Hepatocyte (in vitro differentiated cells): ENCODE measurements at regions not wholly inside any gene's neighbourhood (a gene's known extent, or its start where the extent isn't known, plus 50 kb on each side); places are given as distances from the start of the nearest gene placed in this dataset.

ENCODE experiments used
- DNase-seq: peaks from one replicate; pipeline ENCODE4 v3.0.0-alpha.2; 2016; ENCODE audit warnings: low spot score
- H2AFZ ChIP-seq: fragments of 200-600 bp; sonication (generic); 2 replicates; pipeline ENCODE4 v1.6.0; 2016; ENCODE audit warnings: antibody characterized with exemption, mild to moderate bottlenecking
- H3K27ac ChIP-seq: fragments of 200-600 bp; sonication (generic); 2 replicates; pipeline ENCODE4 v1.5.1; 2016; ENCODE audit warnings: mild to moderate bottlenecking
- H3K27me3 ChIP-seq: fragments of 200-600 bp; sonication (generic); 2 replicates; pipeline ENCODE4 v1.6.1; 2016
- H3K36me3 ChIP-seq: fragments of 200-600 bp; sonication (generic); replicated peaks from 2 replicates; pipeline ENCODE4 v1.5.1; 2016; ENCODE audit warnings: low read depth; ENCODE audit not compliant: insufficient read depth
- H3K4me1 ChIP-seq: fragments of 200-600 bp; sonication (generic); 2 replicates; pipeline ENCODE4 v1.5.1; 2016; ENCODE audit warnings: mild to moderate bottlenecking, moderate library complexity; ENCODE audit not compliant: insufficient read depth
- H3K4me2 ChIP-seq: fragments of 200-600 bp; sonication (generic); 2 replicates; pipeline ENCODE4 v1.6.0; 2016
- H3K4me3 ChIP-seq: fragments of 200-600 bp; sonication (generic); 2 replicates; pipeline ENCODE4 v1.5.1; 2016; ENCODE audit warnings: mild to moderate bottlenecking
- H3K79me2 ChIP-seq: fragments of 200-600 bp; sonication (generic); 2 replicates; pipeline ENCODE4 v1.6.0; 2017; ENCODE audit warnings: mild to moderate bottlenecking
- H3K9me2 ChIP-seq: fragments of 200-600 bp; sonication (generic); replicated peaks from 2 replicates; pipeline ENCODE4 v1.6.0; 2017; ENCODE audit warnings: mild to moderate bottlenecking; ENCODE audit not compliant: insufficient read depth
- H3K9me3 ChIP-seq: fragments of 200-600 bp; sonication (generic); 2 replicates; pipeline ENCODE4 v1.5.1; 2016; ENCODE audit warnings: low read depth, mild to moderate bottlenecking
- H4K20me1 ChIP-seq: fragments of 200-600 bp; sonication (generic); 2 replicates; pipeline ENCODE4 v1.6.0; 2016; ENCODE audit warnings: mild to moderate bottlenecking; ENCODE audit not compliant: insufficient read depth, poor library complexity, severe bottlenecking
- CTCF ChIP-seq: fragments of 200-600 bp; sonication (generic); IDR thresholded peaks from 2 replicates; pipeline ENCODE4 v1.5.1; 2016; ENCODE audit warnings: antibody characterized with exemption, mild to moderate bottlenecking; ENCODE audit not compliant: poor library complexity
- EZH2 ChIP-seq: fragments of 200-600 bp; sonication (generic); IDR thresholded peaks from 2 replicates; pipeline ENCODE4 v1.6.1; 2016; ENCODE audit warnings: antibody characterized with exemption, mild to moderate bottlenecking, borderline replicate concordance
- EZH2phosphoT487 ChIP-seq: fragments of 200-600 bp; sonication (generic); IDR thresholded peaks from one replicate; pipeline ENCODE4 v1.6.1; 2018; ENCODE audit warnings: antibody characterized with exemption, mild to moderate bottlenecking, low read depth, moderate library complexity; ENCODE audit not compliant: unreplicated experiment, severe bottlenecking
- WGBS: methylation state at CpG from one replicate; pipeline ENCODE4 v1.1.6; 2016; ENCODE audit warnings: low lambda C conversion rate; ENCODE audit errors: missing lambda C conversion rate; 5-methylcytosine and 5-hydroxymethylcytosine counted together

GRCh38 chr7:42527004-42527403 lies 290.0 kb upstream of the GLI3 start:
- no peaks in the 10 kb centered on the region for H3K79me2 ChIP-seq
- H3K27me3 ChIP-seq = no peaks in the 10 kb centered on the region
- no peak overlapping the region for H3K27ac ChIP-seq
- peak; percentile 6 for DNase-seq
- H4K20me1 ChIP-seq = no peaks in the 10 kb centered on the region
- no peaks in the 10 kb centered on the region for H3K9me3 ChIP-seq
- H3K9me2 ChIP-seq = no peaks in the 10 kb centered on the region
- 58% methylated on average over 2 of the region's 2 CpGs for WGBS
- TF ChIP-seq EZH2phosphoT487 = no peak
- no peak for TF ChIP-seq EZH2
- TF ChIP-seq CTCF = no peak
- no peaks in the 10 kb centered on the region for H3K4me1 ChIP-seq
- H3K36me3 ChIP-seq = no peaks in the 10 kb centered on the region
- no peak overlapping the region for H3K4me2 ChIP-seq
- H2AFZ ChIP-seq = no peak overlapping the region
- no peak overlapping the region for H3K4me3 ChIP-seq

- no peaks in the 10 kb centered on the region for H3K27me3 ChIP-seq
- H3K9me3 ChIP-seq = no peaks in the 10 kb centered on the region
- H3K4me3 ChIP-seq = no peak overlapping the region
- peak overlapping the region; percentile 58 for H3K4me2 ChIP-seq
- no peaks in the 10 kb centered on the region for H3K9me2 ChIP-seq
- no peaks in the 10 kb centered on the region for H3K4me1 ChIP-seq
- WGBS = 63% methylated on average over 19 of the region's 19 CpGs
- no peaks in the 10 kb centered on the region for H4K20me1 ChIP-seq
- no peak for TF ChIP-seq EZH2
- no peak for TF ChIP-seq EZH2phosphoT487
- peak; percentile 11 for TF ChIP-seq CTCF
- no peak overlapping the region for H2AFZ ChIP-seq
- no peaks in the 10 kb centered on the region for H3K36me3 ChIP-seq
- peak; percentile 55 for DNase-seq
- peak overlapping the region; percentile 62 for H3K27ac ChIP-seq
- H3K79me2 ChIP-seq = no peaks in the 10 kb centered on the region
These were observed 285.4 kb upstream of the GLI3 start for GRCh38 chr7:42522227-42522991.

- 90% methylated on average over 2 of the region's 2 CpGs for WGBS
- no peak overlapping the region for H2AFZ ChIP-seq
- no peak for TF ChIP-seq EZH2phosphoT487
- no peak for TF ChIP-seq CTCF
- TF ChIP-seq EZH2 = no peak
- no peaks in the 10 kb centered on the region for H3K9me3 ChIP-seq
- no peaks in the 10 kb centered on the region for H3K9me2 ChIP-seq
- no peaks in the 10 kb centered on the region for H3K4me1 ChIP-seq
- no peak overlapping the region for H3K4me3 ChIP-seq
- no peaks in the 10 kb centered on the region for H3K36me3 ChIP-seq
- no peak overlapping the region for H3K27ac ChIP-seq
- H4K20me1 ChIP-seq = no peaks in the 10 kb centered on the region
- H3K27me3 ChIP-seq = no peaks in the 10 kb centered on the region
- H3K79me2 ChIP-seq = no peaks in the 10 kb centered on the region
- no peak overlapping the region for H3K4me2 ChIP-seq
- DNase-seq = no peak
These were observed 274.0 kb upstream of the GLI3 start for GRCh38 chr7:42511027-42511426.
